ENCODE measurements at regions not wholly inside any gene's neighbourhood (a gene's known extent, or its start where the extent isn't known, plus 50 kb on each side); places are given as distances from the start of the nearest gene placed in this dataset.

GRCh38 chr16:86286991-86287663, 223.2 kb upstream of the FOXF1 start:
- DNase-seq: no peak

GRCh38 chr16:86287664-86288201, 222.6 kb upstream of the FOXF1 start:
- no peak for DNase-seq

DNA sequence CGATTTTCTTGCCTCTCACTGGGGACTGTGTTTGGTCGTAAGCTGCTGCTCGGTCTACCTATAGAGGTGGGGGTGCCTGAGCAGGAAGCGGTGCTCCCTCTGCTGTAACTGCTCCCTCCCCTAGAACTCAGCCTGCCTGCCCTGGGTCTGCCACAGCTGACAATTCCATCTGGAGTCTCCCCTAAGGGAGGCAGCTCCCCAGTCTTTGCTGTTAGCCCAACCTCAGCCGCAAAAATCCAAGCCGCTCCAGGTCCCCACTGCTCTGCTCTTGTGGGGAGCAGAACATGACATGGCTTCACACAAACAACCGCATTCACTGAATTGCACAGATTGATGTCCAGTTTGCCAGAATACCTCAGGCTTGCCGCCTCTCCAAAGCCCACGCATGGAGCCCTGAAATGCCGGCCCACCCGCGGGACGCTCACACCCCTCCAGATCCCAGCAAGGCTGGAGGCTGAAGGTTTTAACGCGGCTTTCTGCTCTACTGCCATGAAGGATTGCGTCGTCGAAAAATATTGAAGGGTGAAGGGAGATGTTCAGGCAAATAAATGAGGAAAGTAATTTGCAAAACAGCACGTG, 221.5 kb upstream of the FOXF1 start:
- DNase-seq: no peak

DNA sequence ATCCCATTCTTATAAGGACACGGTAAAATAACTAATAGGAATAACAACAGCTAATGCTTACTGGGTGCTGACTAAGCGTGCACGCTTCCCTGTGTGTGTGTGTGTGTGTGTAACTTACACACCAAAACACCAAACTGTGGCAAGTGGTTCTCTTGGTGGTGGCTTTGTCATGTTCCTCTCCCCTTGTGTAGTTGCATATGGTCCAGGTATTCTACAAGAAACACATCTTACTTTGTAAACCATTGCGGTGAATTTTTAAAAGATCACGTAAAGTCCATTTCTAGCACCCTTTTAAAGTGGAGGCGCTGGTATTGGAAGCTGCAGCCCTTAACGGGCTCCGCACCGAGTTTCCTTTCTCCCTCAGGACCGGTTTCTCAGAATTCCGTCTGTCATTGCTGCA, 221.0 kb upstream of the FOXF1 start:
- DNase-seq: no peak

DNA sequence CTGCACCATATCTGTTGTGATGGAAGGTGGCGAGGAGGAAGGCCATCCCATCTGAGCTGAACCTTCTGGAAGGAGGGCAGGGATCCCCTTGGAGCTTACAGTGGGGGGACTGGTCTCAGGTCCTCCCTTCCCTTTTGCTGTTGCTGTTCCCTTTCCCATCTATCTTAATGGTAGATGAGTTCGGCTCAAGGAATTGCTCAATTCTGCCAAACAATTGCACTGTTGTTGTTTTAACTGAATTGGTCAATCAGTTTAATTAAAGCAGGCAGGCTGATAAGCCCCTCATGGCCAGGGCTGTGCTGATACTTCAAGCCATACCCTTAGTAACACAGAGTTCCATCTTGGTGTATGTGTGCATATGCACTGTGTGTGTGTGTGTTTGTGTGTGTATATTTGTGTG, 220.4 kb upstream of the FOXF1 start:
- DNase-seq: no peak

DNA sequence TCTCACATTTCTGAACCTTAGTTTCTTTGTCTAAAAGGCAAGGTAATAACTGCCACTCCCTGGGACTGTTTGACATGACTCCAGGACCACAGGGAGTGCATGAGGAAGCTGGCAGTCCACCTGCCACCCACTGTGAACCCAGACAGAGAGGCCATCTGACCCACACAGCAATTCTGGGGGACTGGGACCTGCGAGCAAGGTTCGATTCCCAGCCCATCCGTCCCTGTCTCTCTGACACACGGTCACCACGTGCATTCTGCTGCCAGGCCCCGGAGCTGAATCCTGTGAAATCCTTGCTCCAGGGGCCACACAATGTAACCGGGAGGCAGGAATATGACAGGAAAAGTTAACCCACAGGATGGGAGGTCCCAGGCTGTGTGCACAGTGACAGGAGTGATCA, 218.8 kb upstream of the FOXF1 start:
- no peak for DNase-seq

GRCh38 chr16:86292171-86292775, 218.1 kb upstream of the FOXF1 start:
- DNase-seq: no peak

DNA sequence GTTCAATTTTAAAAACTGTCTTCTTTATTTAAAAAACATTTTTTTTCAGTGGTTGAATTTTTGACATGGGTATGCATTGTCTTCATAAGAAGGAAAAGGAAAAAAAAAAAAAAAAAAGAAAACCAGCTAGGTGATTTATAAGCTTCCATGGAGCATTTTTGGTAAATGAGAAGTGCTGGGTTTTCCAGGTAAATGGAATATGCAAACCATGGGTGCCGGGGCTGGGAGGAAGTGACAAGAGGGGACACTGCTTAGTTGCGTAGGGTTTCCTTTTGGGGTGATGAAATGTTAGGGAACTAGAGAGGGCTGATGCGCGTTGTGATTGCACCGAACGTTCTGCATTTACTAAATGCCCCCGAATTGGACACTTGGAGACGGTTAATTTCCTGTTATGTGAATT, 217.4 kb upstream of the FOXF1 start:
- DNase-seq: no peak

DNA sequence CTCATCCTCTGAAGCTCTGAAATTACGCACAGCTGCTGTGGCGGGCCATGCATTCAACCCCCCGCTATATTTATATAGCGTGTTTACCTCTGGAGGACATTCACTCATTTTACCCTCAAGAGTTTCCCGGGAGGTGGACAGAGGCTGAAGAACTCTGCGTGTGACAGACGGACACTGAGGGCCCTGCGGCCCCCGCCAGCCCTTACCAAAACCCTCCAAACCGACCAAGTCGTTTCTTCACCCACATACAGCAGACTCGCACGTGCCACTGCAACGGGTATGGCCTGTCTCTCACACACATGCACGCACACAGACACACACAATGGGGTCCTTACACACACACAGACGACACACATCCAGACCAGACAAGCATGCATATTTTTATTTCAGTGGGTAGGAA, 216.4 kb upstream of the FOXF1 start:
- DNase-seq: no peak

DNA sequence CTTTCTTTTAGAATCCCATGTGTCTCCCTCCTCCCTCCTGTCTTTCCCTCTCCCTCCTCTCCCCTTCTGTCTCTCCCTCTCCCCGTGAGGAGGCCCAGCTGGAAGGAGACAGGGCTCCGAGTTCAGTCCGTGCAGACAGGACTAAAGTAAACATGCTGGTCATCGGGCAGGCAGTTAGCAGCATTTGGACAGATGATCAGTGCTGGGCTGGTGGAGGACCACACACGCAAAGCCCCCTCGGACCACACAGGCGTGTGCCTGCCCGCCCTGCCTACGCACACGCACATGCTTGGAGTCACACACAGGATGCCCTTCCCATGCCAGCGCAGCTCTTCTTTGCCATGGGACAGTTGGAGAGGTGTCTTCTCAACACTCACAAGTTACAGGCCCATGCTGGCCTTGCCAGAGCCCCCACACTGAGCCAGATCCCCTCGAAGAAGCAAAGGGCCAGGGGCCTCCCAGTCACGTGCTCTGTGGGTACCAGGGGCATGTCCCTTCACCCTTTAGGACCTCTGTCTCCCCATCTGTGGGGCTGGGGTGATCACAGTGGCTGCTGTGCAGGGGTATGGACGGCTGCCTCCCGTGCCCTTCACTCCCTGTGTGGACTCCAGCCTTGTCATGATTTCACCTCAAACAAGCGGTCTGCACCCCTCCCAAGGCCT, 215.7 kb upstream of the FOXF1 start:
- no peak for DNase-seq

- no peak for DNase-seq
Measured at GRCh38 chr16:86296256-86296655, 214.1 kb upstream of the FOXF1 start.

- DNase-seq: no peak
Measured at GRCh38 chr16:86297391-86297790, 212.9 kb upstream of the FOXF1 start.

- DNase-seq: no peak
Measured at GRCh38 chr16:86297866-86298757, 212.2 kb upstream of the FOXF1 start.

GRCh38 chr16:86298758-86299134, 211.6 kb upstream of the FOXF1 start:
- DNase-seq: no peak

GRCh38 chr16:86299882-86300610, 210.3 kb upstream of the FOXF1 start:
- DNase-seq: no peak

GRCh38 chr16:86300746-86301481, 209.4 kb upstream of the FOXF1 start:
- DNase-seq: no peak

DNA sequence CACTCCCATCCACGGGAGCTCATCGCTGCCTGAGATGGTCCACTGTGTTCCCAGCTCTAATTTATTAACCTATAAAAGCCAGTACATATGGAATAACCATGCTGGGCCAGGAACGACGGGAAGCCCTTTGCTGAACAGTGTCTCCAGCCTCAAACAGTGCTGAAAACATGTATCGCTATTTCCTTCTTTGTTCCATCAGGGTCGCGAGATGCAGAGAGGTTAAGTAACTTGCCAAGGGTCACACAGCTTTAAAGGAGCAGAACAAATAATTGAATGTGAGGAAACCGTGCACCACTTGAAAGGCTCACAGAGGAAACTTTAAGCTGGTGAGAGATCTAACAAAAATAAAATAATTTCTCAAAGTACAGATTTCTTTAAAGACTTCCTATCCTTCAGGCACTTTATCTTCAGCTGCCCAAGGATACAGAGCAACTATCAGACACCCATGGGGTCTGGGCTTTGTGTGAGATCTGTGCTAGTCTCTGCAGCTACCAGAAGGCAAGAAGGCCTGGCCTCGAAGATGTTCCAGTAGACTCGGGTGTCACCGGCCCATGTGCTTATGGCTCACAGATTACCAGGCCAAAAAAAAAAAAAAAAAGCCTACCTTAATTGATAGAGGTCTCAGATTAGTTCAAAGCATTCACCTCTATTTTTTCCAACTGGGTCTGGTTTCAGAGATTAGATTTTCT, 207.8 kb upstream of the FOXF1 start:
- DNase-seq: no peak

GRCh38 chr16:86303787-86304678, 206.3 kb upstream of the FOXF1 start:
- DNase-seq: no peak

DNA sequence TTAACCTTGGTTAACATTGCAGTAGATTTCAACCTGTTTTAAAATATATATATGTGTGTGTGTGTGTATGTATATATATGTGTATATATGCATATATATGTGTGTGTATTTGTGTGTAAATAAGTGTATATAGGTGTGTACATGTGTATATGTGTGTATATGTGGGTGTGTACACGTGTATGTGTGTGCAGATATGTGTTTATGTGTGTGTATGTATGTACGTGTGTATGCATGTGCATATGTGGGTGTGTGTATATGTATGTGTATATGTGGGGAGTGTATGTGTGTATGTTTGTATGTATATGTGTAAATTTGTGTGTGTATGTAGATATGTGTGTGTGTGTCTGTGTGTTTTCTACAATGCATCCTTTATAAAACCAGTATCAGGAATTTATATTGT, 205.5 kb upstream of the FOXF1 start:
- DNase-seq: no peak

DNA sequence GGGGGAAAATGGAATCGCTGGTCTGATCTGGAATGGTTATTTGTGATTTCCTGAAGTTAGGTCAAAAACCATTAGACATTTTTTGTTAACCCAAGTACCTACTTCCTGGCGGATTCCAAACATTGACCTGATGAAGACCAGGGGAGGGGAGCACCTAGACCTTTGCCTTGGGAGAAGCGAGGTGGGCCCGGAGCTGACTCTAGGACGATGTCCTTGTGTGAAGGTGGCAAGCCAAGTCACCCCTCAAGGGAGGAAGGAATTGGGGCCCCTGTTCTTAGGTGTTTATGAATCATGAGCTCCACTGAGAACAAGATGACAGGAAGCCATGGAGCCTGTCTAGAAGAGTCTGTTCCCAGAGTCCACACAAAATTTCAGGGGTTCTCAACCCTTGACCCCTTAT, 204.9 kb upstream of the FOXF1 start:
- no peak for DNase-seq

All from activated naive CD4-positive, alpha-beta T cell treated with anti-CD3 and anti-CD28 coated beads, Interleukin-2, amount 50 U/mL, for 16 hours (primary cell).